ENCODE measurements at regions not wholly inside any gene's neighbourhood (a gene's known extent, or its start where the extent isn't known, plus 50 kb on each side); places are given as distances from the start of the nearest gene placed in this dataset.

DNA sequence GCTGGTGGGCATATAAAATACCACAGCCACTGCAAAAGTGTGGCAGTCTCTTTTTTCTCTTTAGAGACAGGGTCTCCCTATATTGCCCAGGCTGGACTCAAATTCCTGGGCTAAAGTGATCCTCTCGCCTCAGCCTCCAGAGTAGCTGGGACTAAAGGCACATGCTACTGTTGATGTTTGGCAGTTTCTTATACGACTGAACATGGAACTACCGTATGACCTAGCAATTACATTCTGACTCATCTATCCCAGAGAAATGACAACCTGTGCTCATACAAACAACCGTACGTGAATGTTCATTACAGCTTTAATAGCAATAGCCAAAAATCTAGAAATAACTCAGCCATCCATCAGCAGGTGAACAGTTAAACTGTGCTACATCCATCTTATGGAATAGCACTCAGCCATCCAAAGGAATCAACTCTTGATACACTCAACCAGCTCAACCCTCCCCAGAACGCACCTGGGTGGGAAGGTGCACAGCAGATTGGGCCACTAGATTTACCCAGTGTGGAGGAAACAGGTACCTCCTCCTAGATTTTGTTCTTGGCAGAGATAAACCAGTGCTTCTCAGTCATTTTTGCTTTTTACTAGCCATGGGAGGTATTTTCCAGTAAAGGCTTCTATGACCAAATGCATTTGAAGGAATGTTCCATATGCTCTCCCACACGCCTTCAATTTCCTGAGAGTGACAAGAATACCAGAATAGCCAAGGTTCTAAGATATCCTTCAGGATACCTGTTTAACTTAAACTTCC, 130.5 kb downstream of the MED15 start:
- DNase-seq, result no peak
- Mint-ChIP-seq H3K9me3 (peaks cover 4% of the 10 kb centered on the region), H3K36me3 (no peaks in the 10 kb centered on the region), H3K27me3 (peaks cover 6% of the 10 kb centered on the region), H3K27ac (no peak overlapping the region), H3K4me1 (ENCODE audit: low read depth) (peaks cover 5% of the 10 kb centered on the region), H3K4me3 (no peak overlapping the region)
- intact Hi-C loops (cut with micrococcal nuclease), result no loop called here
- CTCF ChIA-PET, result interaction anchor here (0.7 to 0.9 kb wide), 3 partner anchors 17 to 302 kb away, joined by 3 read pairs; no protein-coding TSS in a partner anchor
- POLR2A ChIA-PET, result no interaction called here

DNA sequence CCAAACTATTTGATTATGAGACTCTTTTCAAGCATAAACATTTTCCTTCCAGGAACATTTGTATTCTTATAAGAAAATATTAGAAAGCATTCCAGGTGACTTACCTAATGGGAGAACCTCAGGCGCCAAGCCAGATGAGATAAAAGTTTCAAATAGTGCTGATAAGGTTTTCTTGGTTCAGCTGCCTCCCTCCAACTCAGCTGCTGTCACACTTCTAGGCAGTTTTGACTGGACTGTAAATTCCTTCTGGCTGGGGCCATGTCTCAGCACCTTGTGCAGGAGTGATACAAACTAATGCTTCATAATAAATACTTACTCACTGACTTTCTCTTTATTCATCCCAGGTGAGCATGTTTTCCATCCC, 131.1 kb downstream of the MED15 start:
- no peak overlapping the region for H3K27ac Mint-ChIP-seq
- H3K4me3 Mint-ChIP-seq, result no peak overlapping the region
- H3K4me1 Mint-ChIP-seq (ENCODE audit: low read depth), result peaks cover 5% of the 10 kb centered on the region
- no peak for DNase-seq
- intact Hi-C loops (cut with micrococcal nuclease), result no loop called here
- CTCF ChIA-PET, result interaction anchor here (0.7 to 0.9 kb wide), 2 partner anchors 16 to 301 kb away, joined by 3 read pairs; no protein-coding TSS in a partner anchor
- H3K27me3 Mint-ChIP-seq, result peaks cover 6% of the 10 kb centered on the region
- POLR2A ChIA-PET, result no interaction called here
- H3K36me3 Mint-ChIP-seq, result no peaks in the 10 kb centered on the region
- peaks cover 4% of the 10 kb centered on the region for H3K9me3 Mint-ChIP-seq

DNA sequence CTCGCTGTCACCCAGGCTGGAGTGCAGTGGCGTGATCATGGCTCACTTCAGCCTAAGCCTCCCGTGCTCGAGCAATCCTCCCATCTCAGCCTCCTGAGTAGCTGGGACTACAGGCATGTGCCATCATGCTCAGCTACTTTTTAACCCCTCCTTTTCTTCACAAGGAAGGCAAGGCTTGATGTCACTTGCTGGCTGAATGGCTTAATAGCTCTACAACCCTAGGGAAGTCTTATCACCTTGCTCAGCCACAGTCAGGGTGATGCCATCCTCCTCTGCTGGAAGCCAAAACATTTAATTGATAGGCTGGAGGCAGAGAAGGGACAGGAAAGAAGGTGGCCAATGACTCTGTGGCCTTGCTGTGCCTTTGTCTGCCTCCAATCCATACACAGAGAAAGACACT, 131.9 kb downstream of the MED15 start:
- Mint-ChIP-seq H3K36me3 (no peaks in the 10 kb centered on the region), H3K4me3 (no peak overlapping the region), H3K27me3 (peaks cover 6% of the 10 kb centered on the region), H3K27ac (no peak overlapping the region), H3K4me1 (ENCODE audit: low read depth) (peaks cover 5% of the 10 kb centered on the region), H3K9me3 (peaks cover 4% of the 10 kb centered on the region)
- ChIA-PET POLR2A (no interaction called here), CTCF (no interaction called here)
- intact Hi-C loops (cut with micrococcal nuclease), result no loop called here
- no peak for DNase-seq

DNA sequence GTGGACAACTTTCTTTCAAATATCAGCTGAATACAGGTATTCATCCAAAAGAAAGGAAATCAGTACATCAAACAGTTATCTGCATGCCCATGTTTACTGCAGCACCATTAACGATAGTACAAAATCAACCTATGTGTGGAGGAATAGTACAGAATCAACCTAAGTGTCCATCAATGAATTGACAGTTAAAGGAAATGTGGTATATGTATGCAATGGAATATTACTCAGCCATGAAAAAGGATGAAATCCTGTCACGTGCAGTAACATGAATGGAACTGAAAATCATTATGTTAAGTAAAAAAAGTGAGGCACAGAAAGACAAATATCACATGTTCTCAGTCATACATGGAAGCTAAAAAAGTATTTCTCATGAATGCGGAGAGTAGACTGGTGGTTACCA, 132.3 kb downstream of the MED15 start:
- DNase-seq, result no peak
- Mint-ChIP-seq H3K27ac (no peak overlapping the region), H3K4me1 (ENCODE audit: low read depth) (peaks cover 5% of the 10 kb centered on the region), H3K9me3 (peaks cover 4% of the 10 kb centered on the region), H3K27me3 (peaks cover 5% of the 10 kb centered on the region), H3K4me3 (no peak overlapping the region), H3K36me3 (no peaks in the 10 kb centered on the region)
- POLR2A ChIA-PET, result no interaction called here
- CTCF ChIA-PET, result no interaction called here
- intact Hi-C loops (cut with micrococcal nuclease), result no loop called here

DNA sequence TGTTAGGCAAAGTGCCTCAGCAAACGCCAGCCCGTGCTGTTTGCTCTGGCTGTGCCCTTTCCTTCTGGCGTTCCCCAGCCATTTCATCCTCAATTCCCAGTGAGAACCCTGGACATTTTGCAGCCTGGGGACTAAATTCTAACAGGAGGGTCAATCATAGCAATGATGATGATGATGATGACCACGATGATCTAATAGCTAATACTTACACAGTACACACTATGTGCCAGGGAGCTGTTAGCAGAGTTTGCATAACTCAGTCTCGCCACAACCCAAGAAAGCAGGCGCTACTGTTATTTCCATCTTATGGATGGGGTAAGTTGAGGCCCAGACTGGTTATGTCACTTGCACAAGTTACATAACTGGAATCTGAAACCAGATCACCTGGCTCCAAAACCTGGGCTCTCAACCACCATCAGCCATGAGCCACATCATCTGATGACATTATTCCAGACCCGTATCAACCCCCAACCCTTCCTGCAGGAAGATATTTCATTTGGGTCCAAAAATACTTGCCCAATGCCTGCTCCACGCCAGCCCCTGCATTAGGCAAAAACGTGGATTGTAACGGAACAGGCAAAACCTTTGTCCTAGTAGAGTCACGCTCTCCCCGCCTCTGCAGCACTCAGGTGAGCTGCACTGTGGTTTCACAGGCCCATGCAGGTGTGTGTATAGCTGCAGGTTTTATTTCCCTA, 132.6 kb upstream of the SERPIND1 start:
- Mint-ChIP-seq H3K9me3 (peaks cover 4% of the 10 kb centered on the region), H3K27ac (no peak overlapping the region), H3K4me3 (no peak overlapping the region), H3K36me3 (no peaks in the 10 kb centered on the region), H3K4me1 (ENCODE audit: low read depth) (peaks cover 5% of the 10 kb centered on the region), H3K27me3 (peaks cover 4% of the 10 kb centered on the region)
- CTCF ChIA-PET, result no interaction called here
- POLR2A ChIA-PET, result no interaction called here
- DNase-seq, result peak; percentile 4
- intact Hi-C loops (cut with micrococcal nuclease), result no loop called here

DNA sequence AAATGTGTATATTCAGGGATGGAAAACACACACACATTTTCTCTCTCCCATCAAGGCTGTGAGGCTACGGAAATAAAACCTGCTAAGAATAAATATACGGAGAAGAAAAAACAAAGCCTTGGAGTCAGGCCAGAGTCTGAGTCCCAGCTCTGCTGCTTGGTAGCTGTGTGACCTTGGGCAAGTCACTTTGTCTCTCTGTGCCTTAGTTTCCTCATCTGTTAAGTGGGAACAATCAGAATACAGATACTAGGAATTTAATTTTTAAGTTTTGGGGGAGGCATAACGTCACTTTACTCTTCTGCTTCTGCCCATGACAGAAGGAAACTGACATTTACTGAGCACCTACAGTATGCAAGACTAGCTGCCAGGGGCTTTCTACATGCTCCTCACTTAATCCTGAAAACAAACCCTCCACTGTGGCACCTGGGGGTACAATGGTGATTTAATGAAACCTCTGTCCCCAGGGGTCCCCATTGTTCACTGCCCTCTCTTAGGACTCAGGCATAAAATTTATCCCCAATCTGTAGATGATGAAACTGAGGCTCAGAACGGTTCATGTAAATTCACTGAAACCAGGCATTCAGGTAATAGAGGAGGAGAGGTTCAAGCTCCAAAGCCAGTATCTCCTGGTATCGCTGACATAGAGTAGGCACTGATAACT, 131.9 kb upstream of the SERPIND1 start:
- Mint-ChIP-seq H3K4me3 (no peak overlapping the region), H3K27me3 (peaks cover 3% of the 10 kb centered on the region), H3K9me3 (peaks cover 4% of the 10 kb centered on the region), H3K27ac (no peak overlapping the region), H3K4me1 (ENCODE audit: low read depth) (peaks cover 5% of the 10 kb centered on the region), H3K36me3 (no peaks in the 10 kb centered on the region)
- DNase-seq, result no peak
- intact Hi-C loops (cut with micrococcal nuclease), result no loop called here
- ChIA-PET POLR2A (no interaction called here), CTCF (no interaction called here)

DNA sequence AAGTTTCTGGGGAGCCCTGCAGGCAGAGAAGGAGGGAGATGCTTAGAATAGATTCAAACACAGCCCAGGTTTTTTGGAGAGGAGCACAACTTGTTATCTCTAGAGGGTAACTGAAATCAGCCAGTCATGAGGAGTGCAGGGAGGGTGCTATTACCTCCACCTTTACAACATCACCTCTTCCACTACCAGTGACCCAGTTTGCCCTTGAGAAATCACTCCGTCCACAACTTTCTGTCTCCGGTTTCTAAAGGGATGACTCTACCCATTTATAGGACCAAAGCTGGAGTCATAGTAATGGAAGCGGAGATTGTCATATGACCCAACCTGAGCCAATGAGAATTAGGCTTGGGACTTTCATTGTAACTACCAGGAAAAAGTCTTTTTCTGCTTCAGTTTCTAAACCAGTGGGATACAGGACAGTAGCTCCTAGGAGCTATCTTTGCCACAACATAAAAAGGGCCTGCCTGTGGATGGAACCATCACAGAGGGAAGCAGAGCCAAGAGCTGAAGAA, 131.2 kb upstream of the SERPIND1 start:
- Mint-ChIP-seq H3K36me3 (no peaks in the 10 kb centered on the region), H3K9me3 (peaks cover 4% of the 10 kb centered on the region), H3K27ac (no peak overlapping the region), H3K4me1 (ENCODE audit: low read depth) (peaks cover 3% of the 10 kb centered on the region), H3K4me3 (no peak overlapping the region), H3K27me3 (no peaks in the 10 kb centered on the region)
- no peak for DNase-seq
- CTCF ChIA-PET, result no interaction called here
- intact Hi-C loops (cut with micrococcal nuclease), result no loop called here
- POLR2A ChIA-PET, result no interaction called here

DNA sequence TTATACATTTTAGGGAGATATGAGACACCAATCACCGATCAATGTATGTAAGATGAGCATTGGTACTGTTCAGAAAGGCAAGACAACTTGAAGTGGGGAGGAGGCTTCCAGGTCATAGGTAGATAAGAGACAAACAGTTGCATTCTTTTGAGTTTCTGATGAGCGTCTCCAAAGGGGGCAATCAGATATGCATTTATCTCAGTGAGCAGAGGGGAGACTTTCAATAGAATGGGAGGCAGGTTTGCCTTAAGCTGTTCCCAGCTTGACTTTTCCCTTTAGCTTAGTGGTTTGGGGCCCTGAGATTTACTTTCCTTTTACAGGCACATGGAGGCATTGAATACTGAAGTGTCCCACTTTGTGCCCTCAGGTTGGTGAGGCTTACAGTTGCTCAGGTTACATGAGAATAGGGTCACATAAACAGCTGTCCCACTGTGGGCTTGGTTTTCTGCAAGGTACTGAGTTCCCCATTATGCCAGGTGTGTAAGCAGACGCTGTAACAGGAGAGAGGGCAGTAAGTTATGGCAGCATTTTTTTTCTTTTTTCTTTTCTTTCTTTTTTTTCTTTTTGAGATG, 129.8 kb upstream of the SERPIND1 start:
- intact Hi-C loops (cut with micrococcal nuclease), result no loop called here
- Mint-ChIP-seq H3K36me3 (no peaks in the 10 kb centered on the region), H3K27me3 (no peaks in the 10 kb centered on the region), H3K4me1 (ENCODE audit: low read depth) (no peaks in the 10 kb centered on the region), H3K9me3 (peaks cover 4% of the 10 kb centered on the region), H3K27ac (no peak overlapping the region), H3K4me3 (no peak overlapping the region)
- ChIA-PET CTCF (no interaction called here), POLR2A (no interaction called here)
- no peak for DNase-seq

DNA sequence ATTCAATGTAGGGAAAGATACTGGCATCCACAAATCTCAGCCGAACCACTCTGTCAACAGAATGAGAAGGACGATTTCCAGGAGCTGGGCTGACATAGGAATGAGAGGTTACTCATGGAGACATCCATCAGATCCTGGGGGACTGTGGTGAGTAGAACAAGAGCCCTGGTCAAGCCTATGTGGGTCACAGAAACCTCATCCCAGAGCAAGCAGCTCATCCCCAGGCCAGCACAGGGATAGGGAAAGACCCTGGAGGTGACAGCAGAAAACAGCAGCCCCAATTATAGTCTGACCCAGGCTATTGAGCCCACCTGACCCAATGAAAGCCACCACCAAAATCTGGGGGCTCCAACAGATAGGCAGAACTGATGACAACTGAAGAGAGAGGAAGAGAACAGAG, 128.0 kb upstream of the SERPIND1 start:
- intact Hi-C loops (cut with micrococcal nuclease), result no loop called here
- Mint-ChIP-seq H3K9me3 (no peaks in the 10 kb centered on the region), H3K27ac (no peak overlapping the region), H3K4me1 (ENCODE audit: low read depth) (no peaks in the 10 kb centered on the region), H3K4me3 (no peak overlapping the region), H3K27me3 (no peaks in the 10 kb centered on the region), H3K36me3 (no peaks in the 10 kb centered on the region)
- POLR2A ChIA-PET, result no interaction called here
- CTCF ChIA-PET, result no interaction called here
- DNase-seq, result no peak

DNA sequence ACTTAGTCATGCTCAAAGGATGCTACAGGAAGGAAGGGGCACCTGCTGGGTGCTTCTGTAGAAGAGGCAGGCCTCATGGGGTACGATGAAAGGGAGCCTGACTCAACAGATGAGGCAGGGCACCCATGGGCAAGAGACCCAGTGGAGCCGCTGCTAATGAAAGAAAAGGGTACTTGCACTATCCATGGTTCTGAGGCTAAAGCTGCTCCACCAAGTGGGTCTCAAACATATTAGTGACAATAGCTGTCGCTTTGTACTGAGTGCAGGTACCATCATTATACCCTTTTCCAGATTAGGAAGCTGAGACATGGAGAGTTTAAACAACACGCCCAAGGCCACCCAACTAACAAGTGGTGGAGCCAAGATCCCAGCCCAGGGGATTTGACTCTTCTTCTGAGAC, 127.5 kb upstream of the SERPIND1 start:
- H3K27me3 Mint-ChIP-seq, result no peaks in the 10 kb centered on the region
- no peaks in the 10 kb centered on the region for H3K36me3 Mint-ChIP-seq
- H3K27ac Mint-ChIP-seq, result no peak overlapping the region
- H3K9me3 Mint-ChIP-seq, result no peaks in the 10 kb centered on the region
- CTCF ChIA-PET, result interaction anchor here (0.6 kb wide), 1 partner anchor 32 kb away, joined by 3 read pairs; no protein-coding TSS in a partner anchor
- intact Hi-C loops (cut with micrococcal nuclease), result no loop called here
- no peak for DNase-seq
- H3K4me3 Mint-ChIP-seq, result no peak overlapping the region
- POLR2A ChIA-PET, result no interaction called here
- H3K4me1 Mint-ChIP-seq (ENCODE audit: low read depth), result no peaks in the 10 kb centered on the region

DNA sequence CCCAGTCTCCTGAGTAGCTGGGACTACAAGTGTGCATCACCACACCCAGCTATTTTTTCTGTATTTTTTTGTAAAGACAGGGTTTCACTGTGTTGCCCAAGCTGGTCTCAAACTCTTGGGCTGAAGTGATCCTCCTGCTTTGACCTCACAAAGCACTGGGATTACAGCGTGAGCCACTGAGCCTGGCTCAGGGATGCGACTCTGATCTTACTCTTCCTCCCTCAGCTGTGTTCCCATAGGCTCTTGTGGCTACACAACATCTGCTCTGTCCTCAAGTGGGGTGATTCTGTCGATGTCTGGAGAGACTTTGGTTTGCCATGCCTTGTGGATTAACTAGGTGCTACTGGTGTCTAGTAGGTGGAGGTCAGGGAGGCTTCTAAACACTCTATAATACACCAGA, 127.0 kb upstream of the SERPIND1 start:
- H3K4me3 Mint-ChIP-seq, result no peak overlapping the region
- H3K9me3 Mint-ChIP-seq, result no peaks in the 10 kb centered on the region
- no peak overlapping the region for H3K27ac Mint-ChIP-seq
- no peaks in the 10 kb centered on the region for H3K27me3 Mint-ChIP-seq
- H3K4me1 Mint-ChIP-seq (ENCODE audit: low read depth), result no peaks in the 10 kb centered on the region
- intact Hi-C loops (cut with micrococcal nuclease), result no loop called here
- H3K36me3 Mint-ChIP-seq, result no peaks in the 10 kb centered on the region
- POLR2A ChIA-PET, result no interaction called here
- CTCF ChIA-PET, result interaction anchor here (0.6 kb wide), 1 partner anchor 32 kb away, joined by 3 read pairs; no protein-coding TSS in a partner anchor
- DNase-seq, result no peak

DNA sequence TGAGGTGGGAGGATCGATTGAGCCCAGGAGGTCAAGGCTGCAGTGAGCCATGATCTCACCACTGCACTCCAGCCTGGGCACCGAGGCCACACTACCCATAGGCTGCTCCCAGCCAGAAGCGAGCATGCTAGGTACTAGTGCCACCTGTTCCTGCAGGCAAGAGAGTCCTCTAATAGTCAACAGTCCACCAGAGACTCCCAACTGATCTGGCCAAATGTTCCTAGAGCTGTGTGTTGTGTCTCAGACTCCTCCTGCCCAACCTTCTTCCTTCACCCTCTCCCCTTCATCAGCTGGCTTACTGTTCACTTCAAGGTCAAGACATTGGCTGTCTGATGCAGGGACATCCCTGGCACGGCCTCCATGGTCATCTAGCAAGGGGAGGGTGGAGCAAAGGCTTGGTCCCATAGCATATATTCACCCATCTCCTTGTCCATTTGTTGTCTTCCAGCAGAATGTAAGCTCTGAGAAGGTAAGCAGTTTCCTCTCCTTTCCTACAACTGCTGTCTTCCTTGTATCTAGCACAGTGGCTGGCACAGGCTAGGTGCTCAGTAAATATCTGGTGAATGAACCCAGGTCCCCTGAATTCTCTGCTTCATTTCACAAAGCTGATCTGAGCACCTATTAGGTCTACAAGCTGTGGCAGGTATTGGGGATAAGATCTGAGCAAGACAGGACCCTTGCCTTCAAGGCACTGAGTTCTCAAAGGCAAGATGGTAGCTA, 126.2 kb upstream of the SERPIND1 start:
- intact Hi-C loops (cut with micrococcal nuclease), result no loop called here
- Mint-ChIP-seq H3K4me1 (ENCODE audit: low read depth) (no peaks in the 10 kb centered on the region), H3K4me3 (no peak overlapping the region), H3K27ac (no peak overlapping the region), H3K27me3 (no peaks in the 10 kb centered on the region), H3K36me3 (no peaks in the 10 kb centered on the region), H3K9me3 (no peaks in the 10 kb centered on the region)
- no peak for DNase-seq
- CTCF ChIA-PET, result no interaction called here
- POLR2A ChIA-PET, result no interaction called here

Data from activated CD4-positive, alpha-beta memory T cell treated with anti-CD3 and anti-CD28 coated beads for 36 hours (primary cell).